Panc1 (cell line): ENCODE measurements at regions not wholly inside any gene's neighbourhood (a gene's known extent, or its start where the extent isn't known, plus 50 kb on each side); places are given as distances from the start of the nearest gene placed in this dataset.

Source experiments
- ATAC-seq: fragments of 200-7000 bp; cut with Tn5 transposase; 2 replicates; pipeline ENCODE4 v1.9.1; 2020; ENCODE audit warnings: mild to moderate bottlenecking, moderate library complexity
- BruUV-seq: library from RNA; stranded (reverse); fragments of 400-500 nt; replicated peaks from 2 replicates; lab custom pipeline; 2021; lab: Mats Ljungman, UMichigan
- CTCF ChIA-PET: fragments of 300-600 bp; sonication (Branson Sonifier 250); formaldehyde crosslinking; loops from one replicate; lab custom pipeline; 2022; ENCODE audit warnings: antibody characterized with exemption; lab: Charles Lee
- POLR2A ChIA-PET: fragments of 300-600 bp; sonication (Branson Sonifier 250); formaldehyde crosslinking; loops from one replicate; lab custom pipeline; 2022; ENCODE audit warnings: antibody characterized with exemption; lab: Charles Lee
- DNase-seq: peaks from one replicate; pipeline ENCODE4 v3.0.0-alpha.2; 2010; ENCODE audit warnings: low read depth, low spot score
- H3K27ac ChIP-seq: 2 replicates; pipeline ENCODE4 v1.5.1; 2011; ENCODE audit warnings: mild to moderate bottlenecking, low read length, inconsistent platforms
- H3K27me3 ChIP-seq: fragments of 200-500 bp; sonication (Bioruptor generic); 2 replicates; pipeline ENCODE4 v1.6.0; 2014; ENCODE audit warnings: low read length, inconsistent platforms; ENCODE audit not compliant: control insufficient read depth, insufficient read depth
- H3K36me3 ChIP-seq: fragments of 200-500 bp; sonication (Bioruptor generic); 2 replicates; pipeline ENCODE4 v1.5.1; 2014; ENCODE audit warnings: inconsistent platforms, mild to moderate bottlenecking, low read length, moderate library complexity; ENCODE audit not compliant: control insufficient read depth, insufficient read depth
- H3K4me1 ChIP-seq: 2 replicates; pipeline ENCODE4 v1.5.1; 2011; ENCODE audit warnings: inconsistent platforms, mild to moderate bottlenecking, low read length, moderate library complexity; ENCODE audit not compliant: control insufficient read depth, insufficient read depth
- H3K4me3 ChIP-seq, 2 experiments: 2 replicates each; pipeline ENCODE4 v1.5.1; 2011 to 2012; ENCODE audit warnings: low read depth in 2 of 2, low read length in 2 of 2, mild to moderate bottlenecking in 2 of 2, inconsistent platforms in 1 of 2, moderate library complexity in 1 of 2
- H3K9me3 ChIP-seq: fragments of 200-500 bp; sonication (Bioruptor generic); 2 replicates; pipeline ENCODE4 v1.5.1; 2014; ENCODE audit warnings: low read depth, mild to moderate bottlenecking, inconsistent platforms, low read length, moderate library complexity; ENCODE audit not compliant: control insufficient read depth, insufficient read depth
- POLR2AphosphoS5 ChIP-seq: IDR thresholded peaks from 2 replicates; pipeline ENCODE4 v1.6.1; 2012; ENCODE audit warnings: mild to moderate bottlenecking, low read depth, low read length, moderate library complexity
- SIN3A ChIP-seq: IDR thresholded peaks from 2 replicates; pipeline ENCODE4 v1.6.1; 2012; ENCODE audit warnings: low read depth, mild to moderate bottlenecking, low read length, moderate library complexity, borderline replicate concordance; ENCODE audit not compliant: insufficient read depth
- TCF7L2 ChIP-seq: IDR thresholded peaks from 2 replicates; pipeline ENCODE4 v1.6.1; 2011; ENCODE audit warnings: mild to moderate bottlenecking, low read depth, low read length, inconsistent platforms
- in situ Hi-C: cut with HindIII; loops from 2 replicates; pipeline ENCODE4 v1.10.0; 2016; ENCODE audit warnings: low sequenced_read_pairs, low pct_unique_long_range_greater_than_20kb
- intact Hi-C: fragments of 100-400 bp; cut with micrococcal nuclease; formaldehyde crosslinking; loops from one replicate; pipeline ENCODE4 v1.10.0; 2022; ENCODE audit not compliant: unreplicated experiment
- TF ChIP-seq, protein P1 (sequence below): fragments of 450-650 bp; IDR thresholded peaks from 2 replicates; pipeline ENCODE4 v1.5.1; 2017; ENCODE audit warnings: mild to moderate bottlenecking
- TF ChIP-seq, protein P2 (sequence below), 2 experiments: IDR thresholded peaks; 2 replicates each; pipeline ENCODE4 v1.6.1; 2011 to 2012; ENCODE audit warnings: low read depth in 2 of 2, control low read depth in 1 of 2, low read length in 1 of 2, mild to moderate bottlenecking in 1 of 2, moderate library complexity in 1 of 2; ENCODE audit not compliant: insufficient read depth in 1 of 2

DNA sequence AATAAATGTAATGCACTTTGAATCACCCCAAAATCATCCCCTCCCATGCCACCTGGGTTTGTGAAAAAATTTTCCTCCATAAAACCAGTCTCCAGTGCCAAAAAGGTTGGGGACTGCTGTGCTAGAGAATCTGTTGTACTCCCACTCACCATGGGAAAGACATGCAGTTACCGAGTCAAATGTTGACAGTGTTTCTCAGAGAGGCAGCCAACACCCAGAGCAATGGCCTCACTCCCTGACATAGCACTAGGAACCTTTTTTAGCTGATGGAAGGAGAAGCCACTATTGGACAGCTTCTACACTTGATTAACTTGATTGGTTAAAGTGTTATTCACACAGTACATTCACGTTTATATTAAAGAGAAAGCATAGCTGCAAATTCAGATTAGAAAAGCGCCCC lies 59.8 kb upstream of the MANEA start:
- Histone ChIP-seq H3K27ac (no peak overlapping the region), H3K4me3 (no peak overlapping the region), H3K4me1 (no peaks in the 10 kb centered on the region), H3K27me3 (no peaks in the 10 kb centered on the region), H3K36me3 (no peaks in the 10 kb centered on the region), H3K9me3 (no peaks in the 10 kb centered on the region)
- POLR2A ChIA-PET: no interaction called here
- ATAC-seq: no peak
- TF ChIP-seq, protein P1, sequence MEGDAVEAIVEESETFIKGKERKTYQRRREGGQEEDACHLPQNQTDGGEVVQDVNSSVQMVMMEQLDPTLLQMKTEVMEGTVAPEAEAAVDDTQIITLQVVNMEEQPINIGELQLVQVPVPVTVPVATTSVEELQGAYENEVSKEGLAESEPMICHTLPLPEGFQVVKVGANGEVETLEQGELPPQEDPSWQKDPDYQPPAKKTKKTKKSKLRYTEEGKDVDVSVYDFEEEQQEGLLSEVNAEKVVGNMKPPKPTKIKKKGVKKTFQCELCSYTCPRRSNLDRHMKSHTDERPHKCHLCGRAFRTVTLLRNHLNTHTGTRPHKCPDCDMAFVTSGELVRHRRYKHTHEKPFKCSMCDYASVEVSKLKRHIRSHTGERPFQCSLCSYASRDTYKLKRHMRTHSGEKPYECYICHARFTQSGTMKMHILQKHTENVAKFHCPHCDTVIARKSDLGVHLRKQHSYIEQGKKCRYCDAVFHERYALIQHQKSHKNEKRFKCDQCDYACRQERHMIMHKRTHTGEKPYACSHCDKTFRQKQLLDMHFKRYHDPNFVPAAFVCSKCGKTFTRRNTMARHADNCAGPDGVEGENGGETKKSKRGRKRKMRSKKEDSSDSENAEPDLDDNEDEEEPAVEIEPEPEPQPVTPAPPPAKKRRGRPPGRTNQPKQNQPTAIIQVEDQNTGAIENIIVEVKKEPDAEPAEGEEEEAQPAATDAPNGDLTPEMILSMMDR: no peak
- no peak for TF ChIP-seq POLR2AphosphoS5
- no peak for TF ChIP-seq SIN3A
- TF ChIP-seq TCF7L2: no peak
- intact Hi-C loops: no loop called here
- CTCF ChIA-PET: no interaction called here
- no peak for DNase-seq
- in situ Hi-C loops: no loop called here
- BruUV-seq: no TSS peak

DNA sequence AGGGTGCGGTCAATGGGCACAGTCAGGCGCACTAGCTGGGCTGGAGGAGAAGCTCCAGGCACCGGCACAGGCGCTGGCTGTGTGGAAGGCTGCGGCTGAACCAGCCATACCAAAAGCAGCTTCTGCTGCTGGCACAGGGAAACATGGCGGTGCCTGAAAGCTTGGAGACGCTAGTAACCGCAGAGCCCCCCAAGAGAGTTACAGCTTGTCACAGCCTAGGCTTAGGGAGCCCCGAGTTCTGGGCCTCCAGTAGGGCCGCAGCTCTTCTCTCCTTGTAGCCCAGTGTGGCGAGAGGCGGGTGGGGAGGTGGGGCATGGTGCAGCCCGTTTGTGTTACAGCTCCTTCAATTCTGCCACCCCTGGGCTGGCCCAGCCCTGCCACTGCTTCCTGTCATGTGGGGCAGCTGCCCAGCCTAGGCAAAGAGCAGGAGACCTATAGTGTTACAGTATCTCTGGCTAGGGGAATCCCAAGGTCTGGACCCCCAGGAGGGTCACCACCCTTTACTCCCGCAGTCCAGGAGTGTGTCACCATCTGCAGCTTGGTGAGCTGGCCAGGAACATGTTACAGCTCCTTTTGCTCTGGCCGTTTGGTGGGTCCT lies 58.6 kb upstream of the MANEA start:
- Histone ChIP-seq H3K27me3 (no peaks in the 10 kb centered on the region), H3K4me1 (no peaks in the 10 kb centered on the region), H3K9me3 (no peaks in the 10 kb centered on the region), H3K36me3 (no peaks in the 10 kb centered on the region), H3K4me3 (no peak overlapping the region), H3K27ac (no peak overlapping the region)
- in situ Hi-C loops (no loop called here), intact Hi-C loops (no loop called here)
- TF ChIP-seq, protein P2, sequence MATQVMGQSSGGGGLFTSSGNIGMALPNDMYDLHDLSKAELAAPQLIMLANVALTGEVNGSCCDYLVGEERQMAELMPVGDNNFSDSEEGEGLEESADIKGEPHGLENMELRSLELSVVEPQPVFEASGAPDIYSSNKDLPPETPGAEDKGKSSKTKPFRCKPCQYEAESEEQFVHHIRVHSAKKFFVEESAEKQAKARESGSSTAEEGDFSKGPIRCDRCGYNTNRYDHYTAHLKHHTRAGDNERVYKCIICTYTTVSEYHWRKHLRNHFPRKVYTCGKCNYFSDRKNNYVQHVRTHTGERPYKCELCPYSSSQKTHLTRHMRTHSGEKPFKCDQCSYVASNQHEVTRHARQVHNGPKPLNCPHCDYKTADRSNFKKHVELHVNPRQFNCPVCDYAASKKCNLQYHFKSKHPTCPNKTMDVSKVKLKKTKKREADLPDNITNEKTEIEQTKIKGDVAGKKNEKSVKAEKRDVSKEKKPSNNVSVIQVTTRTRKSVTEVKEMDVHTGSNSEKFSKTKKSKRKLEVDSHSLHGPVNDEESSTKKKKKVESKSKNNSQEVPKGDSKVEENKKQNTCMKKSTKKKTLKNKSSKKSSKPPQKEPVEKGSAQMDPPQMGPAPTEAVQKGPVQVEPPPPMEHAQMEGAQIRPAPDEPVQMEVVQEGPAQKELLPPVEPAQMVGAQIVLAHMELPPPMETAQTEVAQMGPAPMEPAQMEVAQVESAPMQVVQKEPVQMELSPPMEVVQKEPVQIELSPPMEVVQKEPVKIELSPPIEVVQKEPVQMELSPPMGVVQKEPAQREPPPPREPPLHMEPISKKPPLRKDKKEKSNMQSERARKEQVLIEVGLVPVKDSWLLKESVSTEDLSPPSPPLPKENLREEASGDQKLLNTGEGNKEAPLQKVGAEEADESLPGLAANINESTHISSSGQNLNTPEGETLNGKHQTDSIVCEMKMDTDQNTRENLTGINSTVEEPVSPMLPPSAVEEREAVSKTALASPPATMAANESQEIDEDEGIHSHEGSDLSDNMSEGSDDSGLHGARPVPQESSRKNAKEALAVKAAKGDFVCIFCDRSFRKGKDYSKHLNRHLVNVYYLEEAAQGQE (IDR thresholded peaks at IDR 0.05; ENCODE audit: insufficient read depth in 1 of 2, low read depth in 2 of 2, low read length in 1 of 2): no peak
- TF ChIP-seq TCF7L2 (no peak), POLR2AphosphoS5 (no peak), SIN3A (no peak)
- TF ChIP-seq, protein P1: no peak
- no peak for DNase-seq
- ATAC-seq: no peak
- ChIA-PET CTCF (no interaction called here), POLR2A (no interaction called here)
- BruUV-seq: no TSS peak
